ENCODE measurements at regions not wholly inside any gene's neighbourhood (a gene's known extent, or its start where the extent isn't known, plus 50 kb on each side); places are given as distances from the start of the nearest gene placed in this dataset.

- Histone ChIP-seq H2AFZ (ENCODE audit: low read length) (no peak overlapping the region), H3K4me1 (ENCODE audit: insufficient read depth, low read length, poor library complexity, severe bottlenecking) (no peaks in the 10 kb centered on the region), H3K4me2 (ENCODE audit: low read depth, low read length, poor library complexity, severe bottlenecking) (no peak overlapping the region), H3F3A (ENCODE audit: low read depth) (no peaks in the 10 kb centered on the region), H3K36me3 (ENCODE audit: insufficient read depth, low read length) (no peaks in the 10 kb centered on the region), H3K9ac (ENCODE audit: low read depth, low read length, poor library complexity, severe bottlenecking) (no peak overlapping the region), H3K27me3 (ENCODE audit: insufficient read depth, low read length, poor library complexity, severe bottlenecking) (no peaks in the 10 kb centered on the region), H3K79me2 (ENCODE audit: insufficient read depth, low read length) (no peaks in the 10 kb centered on the region), H4K20me1 (ENCODE audit: insufficient read depth, low read length, poor library complexity, severe bottlenecking) (no peaks in the 10 kb centered on the region), H3K9me3 (ENCODE audit: insufficient read depth, low read depth, low read length) (no peaks in the 10 kb centered on the region), H3K4me3 (ENCODE audit: low read length, poor library complexity, severe bottlenecking) (no peak overlapping the region), H3K9me2 (replicated peaks; ENCODE audit: low read depth, low read length) (no peaks in the 10 kb centered on the region)
- TF ChIP-seq EZH2phosphoT487 (IDR thresholded peaks at IDR 0.05; ENCODE audit: borderline replicate concordance) (no peak), CTCF (conservative IDR thresholded peaks at IDR 0.05; ENCODE audit: low read length) (no peak)
Measured at GRCh38 chr11:29256580-29256979, 760.2 kb downstream of the KCNA4 start.

- Histone ChIP-seq H3K4me1 (ENCODE audit: insufficient read depth, low read length, poor library complexity, severe bottlenecking) (no peaks in the 10 kb centered on the region), H3K4me2 (ENCODE audit: low read depth, low read length, poor library complexity, severe bottlenecking) (no peak overlapping the region), H3K36me3 (ENCODE audit: insufficient read depth, low read length) (no peaks in the 10 kb centered on the region), H3K4me3 (ENCODE audit: low read length, poor library complexity, severe bottlenecking) (no peak overlapping the region), H3K9me3 (ENCODE audit: insufficient read depth, low read depth, low read length) (no peaks in the 10 kb centered on the region), H3K27me3 (ENCODE audit: insufficient read depth, low read length, poor library complexity, severe bottlenecking) (no peaks in the 10 kb centered on the region), H3K9me2 (replicated peaks; ENCODE audit: low read depth, low read length) (no peaks in the 10 kb centered on the region), H2AFZ (ENCODE audit: low read length) (no peak overlapping the region), H3K79me2 (ENCODE audit: insufficient read depth, low read length) (no peaks in the 10 kb centered on the region), H3F3A (ENCODE audit: low read depth) (no peaks in the 10 kb centered on the region), H3K9ac (ENCODE audit: low read depth, low read length, poor library complexity, severe bottlenecking) (no peak overlapping the region), H4K20me1 (ENCODE audit: insufficient read depth, low read length, poor library complexity, severe bottlenecking) (no peaks in the 10 kb centered on the region)
- TF ChIP-seq EZH2phosphoT487 (IDR thresholded peaks at IDR 0.05; ENCODE audit: borderline replicate concordance), result no peak
- TF ChIP-seq CTCF (conservative IDR thresholded peaks at IDR 0.05; ENCODE audit: low read length), result no peak
Measured at GRCh38 chr11:29255401-29255800, 761.4 kb downstream of the KCNA4 start.

- H3F3A ChIP-seq (ENCODE audit: low read depth), result no peaks in the 10 kb centered on the region
Measured at GRCh38 chr11:29251738-29252137, 765.1 kb downstream of the KCNA4 start.

More at GRCh38 chr11:29251738-29252137, 765.1 kb downstream of the KCNA4 start:
- TF ChIP-seq EZH2phosphoT487 (IDR thresholded peaks at IDR 0.05; ENCODE audit: borderline replicate concordance) (no peak), CTCF (conservative IDR thresholded peaks at IDR 0.05; ENCODE audit: low read length) (no peak)
- Histone ChIP-seq H3K79me2 (ENCODE audit: insufficient read depth, low read length) (no peaks in the 10 kb centered on the region), H3K4me1 (ENCODE audit: insufficient read depth, low read length, poor library complexity, severe bottlenecking) (no peaks in the 10 kb centered on the region), H4K20me1 (ENCODE audit: insufficient read depth, low read length, poor library complexity, severe bottlenecking) (no peaks in the 10 kb centered on the region), H3K9me3 (ENCODE audit: insufficient read depth, low read depth, low read length) (no peaks in the 10 kb centered on the region), H3K9me2 (replicated peaks; ENCODE audit: low read depth, low read length) (no peaks in the 10 kb centered on the region), H2AFZ (ENCODE audit: low read length) (no peak overlapping the region), H3K36me3 (ENCODE audit: insufficient read depth, low read length) (no peaks in the 10 kb centered on the region), H3K4me3 (ENCODE audit: low read length, poor library complexity, severe bottlenecking) (no peak overlapping the region), H3K9ac (ENCODE audit: low read depth, low read length, poor library complexity, severe bottlenecking) (no peak overlapping the region), H3K27me3 (ENCODE audit: insufficient read depth, low read length, poor library complexity, severe bottlenecking) (no peaks in the 10 kb centered on the region), H3K4me2 (ENCODE audit: low read depth, low read length, poor library complexity, severe bottlenecking) (no peak overlapping the region)

Measured in Loucy (cell line).